Liver (tissue), 8 donors: ENCODE measurements at regions not wholly inside any gene's neighbourhood (a gene's known extent, or its start where the extent isn't known, plus 50 kb on each side); places are given as distances from the start of the nearest gene placed in this dataset.

Source experiments
- DNase-seq: peaks from one replicate; pipeline ENCODE4 v3.0.0-alpha.2; 2017; ENCODE audit warnings: low spot score
- H3K27ac ChIP-seq, 2 donors: one replicate each; pipeline ENCODE4 v1.7.0; 2013; ENCODE audit warnings: inconsistent platforms in 2 of 2, low read length in 2 of 2, control low read depth in 1 of 2, low read depth in 1 of 2, mild to moderate bottlenecking in 1 of 2
- H3K27me3 ChIP-seq, 4 donors: one replicate each; pipeline versions ENCODE4 v1.6.1 to v1.7.0; 2013; ENCODE audit warnings: low read length in 3 of 4, inconsistent platforms in 1 of 4, mild to moderate bottlenecking in 1 of 4, moderate library complexity in 1 of 4; ENCODE audit not compliant: control insufficient read depth in 4 of 4, insufficient read depth in 4 of 4
- H3K36me3 ChIP-seq, 4 donors: one replicate each; pipeline versions ENCODE4 v1.6.1 to v1.7.0; 2013; ENCODE audit warnings: low read length in 3 of 4, mild to moderate bottlenecking in 3 of 4, low read depth in 1 of 4, moderate library complexity in 1 of 4; ENCODE audit not compliant: control insufficient read depth in 4 of 4, insufficient read depth in 3 of 4
- H3K4me1 ChIP-seq, 4 donors: one replicate each; pipeline versions ENCODE4 v1.6.1 to v1.7.0; 2013; ENCODE audit warnings: low read length in 3 of 4, mild to moderate bottlenecking in 3 of 4, moderate library complexity in 1 of 4; ENCODE audit not compliant: control insufficient read depth in 4 of 4, insufficient read depth in 4 of 4
- H3K4me3 ChIP-seq, 3 donors: one replicate each; pipeline versions ENCODE4 v1.6.1 to v1.7.0; 2013; ENCODE audit warnings: low read length in 3 of 3, control low read depth in 1 of 3, low read depth in 1 of 3, mild to moderate bottlenecking in 1 of 3
- H3K9ac ChIP-seq, 2 donors: one replicate each; pipeline ENCODE4 v1.7.0; 2013; ENCODE audit warnings: low read length in 2 of 2, mild to moderate bottlenecking in 2 of 2, moderate library complexity in 2 of 2, control low read depth in 1 of 2, low read depth in 1 of 2
- H3K9me3 ChIP-seq, 4 donors: one replicate each; pipeline versions ENCODE4 v1.6.1 to v1.7.0; 2013; ENCODE audit warnings: low read length in 3 of 4; ENCODE audit not compliant: control insufficient read depth in 4 of 4
- EGR1 ChIP-seq, 2 donors: IDR thresholded peaks; 2 replicates each; pipeline ENCODE4 v1.6.1; 2016 to 2018; ENCODE audit warnings: antibody characterized with exemption in 2 of 2, low read depth in 2 of 2
- FOXA1 ChIP-seq: IDR thresholded peaks from 2 replicates; pipeline ENCODE4 v1.6.1; 2016; ENCODE audit warnings: antibody characterized with exemption
- FOXA2 ChIP-seq: IDR thresholded peaks from 2 replicates; pipeline ENCODE4 v1.6.1; 2016; ENCODE audit warnings: antibody characterized with exemption
- GABPA ChIP-seq, 2 donors: IDR thresholded peaks in 1 of 2; conservative IDR thresholded peaks in 1 of 2; 2 replicates each; pipeline ENCODE4 v1.6.1; 2016; ENCODE audit warnings: antibody characterized with exemption in 2 of 2, mild to moderate bottlenecking in 1 of 2, moderate library complexity in 1 of 2
- HNF4A ChIP-seq, 2 donors: conservative IDR thresholded peaks; 2 replicates each; pipeline ENCODE4 v1.6.1; 2016; ENCODE audit warnings: antibody characterized with exemption in 2 of 2, mild to moderate bottlenecking in 2 of 2
- HNF4G ChIP-seq: IDR thresholded peaks from 2 replicates; pipeline ENCODE4 v1.6.1; 2016; ENCODE audit warnings: antibody characterized with exemption
- JUND ChIP-seq, 2 donors: IDR thresholded peaks; 2 replicates each; pipeline ENCODE4 v1.6.1; 2016; ENCODE audit warnings: antibody characterized with exemption in 2 of 2
- NR2F2 ChIP-seq: IDR thresholded peaks from 2 replicates; pipeline ENCODE4 v1.6.1; 2016; ENCODE audit warnings: antibody characterized with exemption
- RAD21 ChIP-seq, 2 donors: IDR thresholded peaks; 2 replicates each; pipeline ENCODE4 v1.6.1; 2016; ENCODE audit warnings: antibody characterized with exemption in 2 of 2, mild to moderate bottlenecking in 2 of 2
- RXRA ChIP-seq, 2 donors: IDR thresholded peaks; 2 replicates each; pipeline ENCODE4 v1.6.1; 2017 to 2018; ENCODE audit warnings: antibody characterized with exemption in 2 of 2, mild to moderate bottlenecking in 1 of 2
- SP1 ChIP-seq: IDR thresholded peaks from 2 replicates; pipeline ENCODE4 v1.6.1; 2018; ENCODE audit warnings: antibody characterized with exemption, mild to moderate bottlenecking
- TAF1 ChIP-seq: conservative IDR thresholded peaks from 2 replicates; pipeline ENCODE4 v1.6.1; 2016; ENCODE audit warnings: antibody characterized with exemption, mild to moderate bottlenecking
- WGBS: extraction: QIAGEN DNeasy Blood & Tissue Kit; methylation state at CpG from one replicate; pipeline ENCODE4 v1.1.7; 2013; 5-methylcytosine and 5-hydroxymethylcytosine counted together
- TF ChIP-seq, protein P1 (sequence below): IDR thresholded peaks from 2 replicates; pipeline ENCODE4 v1.6.1; 2016; ENCODE audit warnings: antibody characterized with exemption
- TF ChIP-seq, protein P2 (sequence below): IDR thresholded peaks from 2 replicates; pipeline ENCODE4 v1.6.1; 2016; ENCODE audit warnings: antibody characterized with exemption
- TF ChIP-seq, protein P3 (sequence below): IDR thresholded peaks from 2 replicates; pipeline ENCODE4 v1.6.1; 2016; ENCODE audit warnings: antibody characterized with exemption
- TF ChIP-seq, protein P4 (sequence below): fragments of 150-350 bp; IDR thresholded peaks from 2 replicates; pipeline ENCODE4 v1.5.1; 2017; ENCODE audit warnings: improper control_type of control experiment, low read depth, low read length; ENCODE audit not compliant: missing input control
- TF ChIP-seq, protein P5 (sequence below): IDR thresholded peaks from 2 replicates; pipeline ENCODE4 v1.6.1; 2016; ENCODE audit warnings: antibody characterized with exemption, mild to moderate bottlenecking
- donor health status: healthy.
- donor health status: healthy.
- donor health status: healthy.
- donor health status: healthy.
- donor health status: healthy.

DNA sequence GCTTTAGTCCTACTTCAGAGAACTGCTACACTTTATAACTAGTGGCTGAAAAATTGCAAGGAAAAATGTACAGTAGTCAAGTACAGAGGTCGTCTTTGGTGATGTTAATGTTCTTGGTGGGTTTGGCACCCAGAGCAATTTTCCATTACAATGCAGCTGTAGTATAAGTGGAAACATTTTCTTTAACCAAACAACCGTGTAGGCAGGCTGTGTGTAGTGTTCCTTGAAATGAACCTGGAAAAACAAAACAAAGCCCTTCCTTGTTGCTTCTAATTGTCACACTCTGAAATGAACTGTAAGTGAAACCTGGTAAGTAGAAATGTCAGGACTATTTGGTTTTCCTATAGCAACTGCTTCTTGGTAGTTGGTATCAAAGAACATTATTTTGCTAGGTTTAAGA, 256.9 kb downstream of the MDFIC start:
- no peak for DNase-seq
- Histone ChIP-seq H3K27ac (no peak overlapping the region), H3K4me1 (no peaks in the 10 kb centered on the region), H3K4me3 (no peak overlapping the region), H3K36me3 (no peaks in the 10 kb centered on the region), H3K27me3 (no peaks in the 10 kb centered on the region), H3K9ac (no peak overlapping the region), H3K9me3 (no peaks in the 10 kb centered on the region)
- TF ChIP-seq TAF1 (no peak), EGR1 (IDR thresholded peaks at IDR 0.05; ENCODE audit: low read depth in 2 of 2) (no peak), HNF4A (conservative IDR thresholded peaks at IDR 0.05) (no peak), HNF4G (no peak), FOXA1 (no peak), RXRA (IDR thresholded peaks at IDR 0.05) (no peak)
- TF ChIP-seq, protein P1, sequence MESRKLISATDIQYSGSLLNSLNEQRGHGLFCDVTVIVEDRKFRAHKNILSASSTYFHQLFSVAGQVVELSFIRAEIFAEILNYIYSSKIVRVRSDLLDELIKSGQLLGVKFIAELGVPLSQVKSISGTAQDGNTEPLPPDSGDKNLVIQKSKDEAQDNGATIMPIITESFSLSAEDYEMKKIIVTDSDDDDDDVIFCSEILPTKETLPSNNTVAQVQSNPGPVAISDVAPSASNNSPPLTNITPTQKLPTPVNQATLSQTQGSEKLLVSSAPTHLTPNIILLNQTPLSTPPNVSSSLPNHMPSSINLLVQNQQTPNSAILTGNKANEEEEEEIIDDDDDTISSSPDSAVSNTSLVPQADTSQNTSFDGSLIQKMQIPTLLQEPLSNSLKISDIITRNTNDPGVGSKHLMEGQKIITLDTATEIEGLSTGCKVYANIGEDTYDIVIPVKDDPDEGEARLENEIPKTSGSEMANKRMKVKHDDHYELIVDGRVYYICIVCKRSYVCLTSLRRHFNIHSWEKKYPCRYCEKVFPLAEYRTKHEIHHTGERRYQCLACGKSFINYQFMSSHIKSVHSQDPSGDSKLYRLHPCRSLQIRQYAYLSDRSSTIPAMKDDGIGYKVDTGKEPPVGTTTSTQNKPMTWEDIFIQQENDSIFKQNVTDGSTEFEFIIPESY, result no peak
- TF ChIP-seq, protein P2, sequence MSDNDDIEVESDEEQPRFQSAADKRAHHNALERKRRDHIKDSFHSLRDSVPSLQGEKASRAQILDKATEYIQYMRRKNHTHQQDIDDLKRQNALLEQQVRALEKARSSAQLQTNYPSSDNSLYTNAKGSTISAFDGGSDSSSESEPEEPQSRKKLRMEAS, result no peak
- TF ChIP-seq, protein P3, sequence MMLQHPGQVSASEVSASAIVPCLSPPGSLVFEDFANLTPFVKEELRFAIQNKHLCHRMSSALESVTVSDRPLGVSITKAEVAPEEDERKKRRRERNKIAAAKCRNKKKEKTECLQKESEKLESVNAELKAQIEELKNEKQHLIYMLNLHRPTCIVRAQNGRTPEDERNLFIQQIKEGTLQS, result no peak
- TF ChIP-seq, protein P4, sequence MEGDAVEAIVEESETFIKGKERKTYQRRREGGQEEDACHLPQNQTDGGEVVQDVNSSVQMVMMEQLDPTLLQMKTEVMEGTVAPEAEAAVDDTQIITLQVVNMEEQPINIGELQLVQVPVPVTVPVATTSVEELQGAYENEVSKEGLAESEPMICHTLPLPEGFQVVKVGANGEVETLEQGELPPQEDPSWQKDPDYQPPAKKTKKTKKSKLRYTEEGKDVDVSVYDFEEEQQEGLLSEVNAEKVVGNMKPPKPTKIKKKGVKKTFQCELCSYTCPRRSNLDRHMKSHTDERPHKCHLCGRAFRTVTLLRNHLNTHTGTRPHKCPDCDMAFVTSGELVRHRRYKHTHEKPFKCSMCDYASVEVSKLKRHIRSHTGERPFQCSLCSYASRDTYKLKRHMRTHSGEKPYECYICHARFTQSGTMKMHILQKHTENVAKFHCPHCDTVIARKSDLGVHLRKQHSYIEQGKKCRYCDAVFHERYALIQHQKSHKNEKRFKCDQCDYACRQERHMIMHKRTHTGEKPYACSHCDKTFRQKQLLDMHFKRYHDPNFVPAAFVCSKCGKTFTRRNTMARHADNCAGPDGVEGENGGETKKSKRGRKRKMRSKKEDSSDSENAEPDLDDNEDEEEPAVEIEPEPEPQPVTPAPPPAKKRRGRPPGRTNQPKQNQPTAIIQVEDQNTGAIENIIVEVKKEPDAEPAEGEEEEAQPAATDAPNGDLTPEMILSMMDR, result no peak
- WGBS, result 80% methylated on average over 2 of the region's 2 CpGs

DNA sequence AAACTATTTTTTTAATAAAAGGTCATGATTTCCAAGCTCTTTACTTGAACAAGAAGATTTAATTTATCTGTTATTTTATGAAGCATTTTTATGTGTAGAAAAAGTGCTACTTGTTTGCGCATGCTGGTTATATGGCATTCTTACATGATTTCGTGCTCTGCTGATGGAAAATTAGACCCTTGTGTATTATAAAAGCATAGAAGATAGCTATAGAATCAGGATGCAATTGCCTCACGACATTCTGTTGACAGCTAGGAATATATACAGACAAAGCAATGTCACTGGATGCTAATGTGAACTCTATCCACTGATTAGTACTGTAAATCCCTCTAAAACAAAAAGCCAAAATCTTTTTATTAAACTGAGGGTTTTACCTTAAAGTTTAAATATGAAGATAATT, 255.9 kb downstream of the MDFIC start:
- no peak for DNase-seq
- no peaks in the 10 kb centered on the region for H3K36me3 ChIP-seq
- H3K9me3 ChIP-seq, result no peaks in the 10 kb centered on the region
- H3K4me1 ChIP-seq, result no peaks in the 10 kb centered on the region
- H3K27ac ChIP-seq, result no peak overlapping the region
- no peak overlapping the region for H3K9ac ChIP-seq
- no peaks in the 10 kb centered on the region for H3K27me3 ChIP-seq
- WGBS, result 83% methylated on average over 3 of the region's 3 CpGs
- TF ChIP-seq JUND (IDR thresholded peaks at IDR 0.05) (no peak), FOXA1 (no peak), RAD21 (IDR thresholded peaks at IDR 0.05) (no peak), RXRA (IDR thresholded peaks at IDR 0.05) (no peak), NR2F2 (no peak), GABPA (IDR thresholded peaks at IDR 0.05 in 1 of 2, conservative IDR thresholded peaks at IDR 0.05 in 1 of 2) (no peak), EGR1 (IDR thresholded peaks at IDR 0.05; ENCODE audit: low read depth in 2 of 2) (no peak), HNF4A (conservative IDR thresholded peaks at IDR 0.05) (no peak), FOXA2 (no peak), HNF4G (no peak), SP1 (no peak)
- TF ChIP-seq, protein P5, sequence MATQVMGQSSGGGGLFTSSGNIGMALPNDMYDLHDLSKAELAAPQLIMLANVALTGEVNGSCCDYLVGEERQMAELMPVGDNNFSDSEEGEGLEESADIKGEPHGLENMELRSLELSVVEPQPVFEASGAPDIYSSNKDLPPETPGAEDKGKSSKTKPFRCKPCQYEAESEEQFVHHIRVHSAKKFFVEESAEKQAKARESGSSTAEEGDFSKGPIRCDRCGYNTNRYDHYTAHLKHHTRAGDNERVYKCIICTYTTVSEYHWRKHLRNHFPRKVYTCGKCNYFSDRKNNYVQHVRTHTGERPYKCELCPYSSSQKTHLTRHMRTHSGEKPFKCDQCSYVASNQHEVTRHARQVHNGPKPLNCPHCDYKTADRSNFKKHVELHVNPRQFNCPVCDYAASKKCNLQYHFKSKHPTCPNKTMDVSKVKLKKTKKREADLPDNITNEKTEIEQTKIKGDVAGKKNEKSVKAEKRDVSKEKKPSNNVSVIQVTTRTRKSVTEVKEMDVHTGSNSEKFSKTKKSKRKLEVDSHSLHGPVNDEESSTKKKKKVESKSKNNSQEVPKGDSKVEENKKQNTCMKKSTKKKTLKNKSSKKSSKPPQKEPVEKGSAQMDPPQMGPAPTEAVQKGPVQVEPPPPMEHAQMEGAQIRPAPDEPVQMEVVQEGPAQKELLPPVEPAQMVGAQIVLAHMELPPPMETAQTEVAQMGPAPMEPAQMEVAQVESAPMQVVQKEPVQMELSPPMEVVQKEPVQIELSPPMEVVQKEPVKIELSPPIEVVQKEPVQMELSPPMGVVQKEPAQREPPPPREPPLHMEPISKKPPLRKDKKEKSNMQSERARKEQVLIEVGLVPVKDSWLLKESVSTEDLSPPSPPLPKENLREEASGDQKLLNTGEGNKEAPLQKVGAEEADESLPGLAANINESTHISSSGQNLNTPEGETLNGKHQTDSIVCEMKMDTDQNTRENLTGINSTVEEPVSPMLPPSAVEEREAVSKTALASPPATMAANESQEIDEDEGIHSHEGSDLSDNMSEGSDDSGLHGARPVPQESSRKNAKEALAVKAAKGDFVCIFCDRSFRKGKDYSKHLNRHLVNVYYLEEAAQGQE, result no peak
- TF ChIP-seq, protein P1, result no peak
- TF ChIP-seq, protein P2, result no peak
- TF ChIP-seq, protein P3, result no peak
- no peak overlapping the region for H3K4me3 ChIP-seq
